T-helper 1 cell treated with Interleukin-12 subunit alpha and Interleukin-12 subunit beta and Interleukin-4 antibody, amounts not matched to agents 30 μg/mL and 1 μg/mL, for 36 hours (primary cell): ENCODE measurements at regions not wholly inside any gene's neighbourhood (a gene's known extent, or its start where the extent isn't known, plus 50 kb on each side); places are given as distances from the start of the nearest gene placed in this dataset.

Experiments
- H3K27ac Mint-ChIP-seq: one replicate; pipeline ENCODE4 v1.8.0; 2021; ENCODE audit warnings: mild to moderate bottlenecking, mixed read lengths
- H3K27me3 Mint-ChIP-seq: one replicate; pipeline ENCODE4 v1.8.0; 2021; ENCODE audit warnings: low read depth, mixed read lengths
- H3K36me3 Mint-ChIP-seq: one replicate; pipeline ENCODE4 v1.8.0; 2021; ENCODE audit warnings: low read depth, mixed read lengths
- H3K4me1 Mint-ChIP-seq: one replicate; pipeline ENCODE4 v1.8.0; 2021; ENCODE audit warnings: low read depth, mixed read lengths
- H3K4me3 Mint-ChIP-seq: one replicate; pipeline ENCODE4 v1.8.0; 2021; ENCODE audit warnings: mild to moderate bottlenecking, moderate library complexity, mixed read lengths
- H3K9me3 Mint-ChIP-seq: one replicate; pipeline ENCODE4 v1.8.0; 2021; ENCODE audit warnings: mixed read lengths

GRCh38 chr1:221171768-221172167 lies 292.5 kb downstream of the HLX start:
- H3K4me1 Mint-ChIP-seq: no peaks in the 10 kb centered on the region
- H3K36me3 Mint-ChIP-seq: no peaks in the 10 kb centered on the region
- no peak overlapping the region for H3K4me3 Mint-ChIP-seq
- peaks cover 7% of the 10 kb centered on the region for H3K9me3 Mint-ChIP-seq
- H3K27me3 Mint-ChIP-seq: no peaks in the 10 kb centered on the region
- H3K27ac Mint-ChIP-seq: no peak overlapping the region

DNA sequence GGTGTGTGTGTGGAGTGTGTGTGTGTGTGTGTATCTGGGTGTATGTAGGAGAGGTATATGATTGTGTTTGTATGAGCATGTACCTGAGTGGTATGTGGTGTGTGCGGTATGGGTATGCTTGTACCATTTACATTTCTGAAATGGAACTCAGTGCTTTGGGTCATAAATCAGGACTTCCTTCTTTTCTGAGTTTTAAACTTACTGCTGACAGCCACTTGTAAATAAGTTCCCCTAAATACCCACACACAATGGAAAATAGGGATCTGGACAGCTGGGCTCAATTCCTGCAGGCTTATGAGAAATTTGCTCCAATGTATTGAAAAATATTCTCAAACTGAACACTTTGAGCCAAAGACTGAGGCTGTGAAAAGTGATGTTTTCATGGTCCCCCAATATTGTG lies 293.6 kb downstream of the HLX start:
- H3K27me3 Mint-ChIP-seq: no peaks in the 10 kb centered on the region
- H3K9me3 Mint-ChIP-seq: peaks cover 7% of the 10 kb centered on the region
- H3K4me3 Mint-ChIP-seq: no peak overlapping the region
- H3K4me1 Mint-ChIP-seq: no peaks in the 10 kb centered on the region
- no peaks in the 10 kb centered on the region for H3K36me3 Mint-ChIP-seq
- no peak overlapping the region for H3K27ac Mint-ChIP-seq

GRCh38 chr1:221174330-221174993 lies 295.2 kb downstream of the HLX start:
- Mint-ChIP-seq H3K9me3 (peaks cover 7% of the 10 kb centered on the region), H3K27me3 (no peaks in the 10 kb centered on the region), H3K4me1 (no peaks in the 10 kb centered on the region), H3K27ac (no peak overlapping the region), H3K4me3 (no peak overlapping the region), H3K36me3 (no peaks in the 10 kb centered on the region)

DNA sequence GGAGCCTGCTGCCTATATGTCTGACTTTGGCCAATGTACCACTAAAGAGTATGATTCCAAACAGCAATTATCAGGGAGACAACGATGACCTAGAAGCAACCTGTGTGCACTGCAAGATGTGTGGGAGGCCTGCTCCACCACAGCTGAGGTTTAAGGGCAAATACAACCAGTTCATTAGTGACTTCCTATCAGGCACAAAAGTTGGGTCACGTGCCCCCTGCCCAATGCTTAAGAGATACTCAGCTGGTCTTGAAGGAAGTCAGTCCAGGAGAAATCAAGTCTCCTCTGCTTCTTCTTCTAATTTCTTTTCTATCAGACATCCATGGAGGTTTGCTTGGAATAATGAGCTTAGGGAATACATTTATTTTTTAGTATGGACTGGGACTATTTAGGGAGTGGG lies 296.0 kb downstream of the HLX start:
- Mint-ChIP-seq H3K27ac (no peak overlapping the region), H3K36me3 (no peaks in the 10 kb centered on the region), H3K4me1 (no peaks in the 10 kb centered on the region), H3K4me3 (no peak overlapping the region), H3K27me3 (no peaks in the 10 kb centered on the region), H3K9me3 (peaks cover 7% of the 10 kb centered on the region)

- H3K4me3 Mint-ChIP-seq: no peak overlapping the region
- no peaks in the 10 kb centered on the region for H3K4me1 Mint-ChIP-seq
- no peak overlapping the region for H3K27ac Mint-ChIP-seq
- H3K27me3 Mint-ChIP-seq: peaks cover 3% of the 10 kb centered on the region
- H3K9me3 Mint-ChIP-seq: no peaks in the 10 kb centered on the region
- H3K36me3 Mint-ChIP-seq: no peaks in the 10 kb centered on the region
Measured at GRCh38 chr1:221180704-221181368, 301.6 kb downstream of the HLX start.

DNA sequence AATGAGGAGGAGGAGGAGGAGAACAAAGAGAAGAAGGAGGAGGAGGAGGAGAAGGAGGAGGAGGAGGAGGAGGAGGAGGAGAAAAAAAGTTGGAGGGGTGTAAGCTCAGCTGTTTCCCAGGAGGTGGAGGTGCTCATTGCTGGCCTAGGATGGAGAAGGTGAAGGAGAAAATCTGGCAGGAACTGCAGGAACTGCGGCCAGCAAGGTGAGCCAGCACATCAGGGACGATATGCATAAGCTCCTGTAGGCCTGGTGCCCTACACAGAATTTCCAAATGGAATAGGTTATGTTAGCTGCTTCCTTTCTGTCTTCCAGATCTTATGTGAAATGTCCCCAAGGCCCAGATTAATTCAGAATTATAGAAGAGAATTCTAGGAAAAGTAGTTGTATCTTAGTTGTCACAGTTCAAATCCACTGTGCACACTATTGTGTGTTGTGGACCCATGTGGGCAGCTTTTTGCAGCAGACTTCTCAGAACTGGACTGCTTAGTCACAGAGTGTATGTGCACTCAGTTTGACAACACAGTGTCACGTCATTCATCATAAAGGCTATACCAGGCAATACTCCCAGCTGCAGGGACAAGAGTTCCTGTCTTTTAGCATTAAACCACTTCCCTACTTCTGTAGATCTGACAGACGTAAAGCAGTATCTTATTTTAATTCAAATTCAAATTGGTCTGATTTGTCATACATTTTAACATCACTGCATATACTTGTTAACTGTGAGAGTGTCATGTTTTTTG lies 303.7 kb downstream of the HLX start:
- Mint-ChIP-seq H3K27me3 (peaks cover 3% of the 10 kb centered on the region), H3K27ac (no peak overlapping the region), H3K9me3 (no peaks in the 10 kb centered on the region), H3K36me3 (no peaks in the 10 kb centered on the region), H3K4me3 (no peak overlapping the region), H3K4me1 (no peaks in the 10 kb centered on the region)

DNA sequence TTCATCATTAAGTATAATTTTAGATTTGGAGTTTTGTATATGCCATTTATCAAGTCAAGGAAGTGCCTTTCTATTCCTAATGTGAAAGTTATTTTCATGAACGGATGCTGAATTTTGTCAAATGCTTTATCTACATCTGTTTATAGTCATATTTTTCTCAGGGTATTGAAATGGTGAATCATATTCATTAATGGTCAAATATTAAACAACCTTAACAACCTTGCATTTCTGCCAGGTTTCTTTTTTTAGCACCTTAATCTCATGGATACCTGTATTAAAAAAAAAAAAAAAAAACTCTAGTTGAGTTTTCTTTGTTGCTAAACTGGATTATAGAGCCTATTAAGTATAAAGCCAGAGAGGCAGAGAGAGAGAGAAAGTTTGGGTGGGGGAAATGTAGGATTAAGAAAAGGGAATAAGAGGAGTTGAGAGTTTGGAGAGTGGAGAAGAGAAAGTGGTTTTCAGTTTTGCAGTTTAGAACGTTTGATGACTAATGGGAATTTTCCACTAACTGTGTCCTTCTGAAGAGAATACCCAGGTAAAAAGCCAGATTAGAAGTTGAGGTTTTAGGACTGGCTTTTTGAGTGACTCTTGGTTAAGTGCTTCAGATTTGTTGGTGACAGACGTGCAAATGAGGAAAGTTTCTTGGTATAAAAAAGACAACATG lies 305.0 kb downstream of the HLX start:
- Mint-ChIP-seq H3K36me3 (no peaks in the 10 kb centered on the region), H3K27me3 (peaks cover 3% of the 10 kb centered on the region), H3K9me3 (no peaks in the 10 kb centered on the region), H3K27ac (no peak overlapping the region), H3K4me1 (no peaks in the 10 kb centered on the region), H3K4me3 (no peak overlapping the region)

DNA sequence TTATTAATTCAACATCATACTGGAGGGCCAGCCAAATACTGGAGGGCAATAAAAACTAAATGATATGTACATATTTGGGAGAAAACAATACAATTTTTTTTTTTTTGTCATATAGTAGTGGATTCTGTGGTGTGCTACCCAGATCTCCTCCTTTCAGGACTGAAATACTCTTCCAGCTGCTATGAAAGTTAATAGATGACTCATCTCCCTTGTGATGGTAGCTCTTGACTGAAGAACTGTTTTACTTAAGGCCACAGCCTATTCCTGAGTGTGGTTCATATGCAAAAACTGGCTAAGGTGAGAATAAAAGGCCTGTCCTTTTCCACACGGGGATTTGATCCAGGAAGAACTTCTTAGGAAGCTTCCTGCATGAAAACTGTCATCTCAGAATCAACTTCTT lies 307.9 kb downstream of the HLX start:
- no peaks in the 10 kb centered on the region for H3K36me3 Mint-ChIP-seq
- H3K4me1 Mint-ChIP-seq: no peaks in the 10 kb centered on the region
- peaks cover 3% of the 10 kb centered on the region for H3K27me3 Mint-ChIP-seq
- no peak overlapping the region for H3K27ac Mint-ChIP-seq
- H3K9me3 Mint-ChIP-seq: no peaks in the 10 kb centered on the region
- H3K4me3 Mint-ChIP-seq: no peak overlapping the region

- Mint-ChIP-seq H3K27ac (no peak overlapping the region), H3K9me3 (no peaks in the 10 kb centered on the region), H3K4me1 (no peaks in the 10 kb centered on the region), H3K4me3 (no peak overlapping the region), H3K36me3 (no peaks in the 10 kb centered on the region), H3K27me3 (no peaks in the 10 kb centered on the region)
Measured at GRCh38 chr1:221188458-221188857, 309.2 kb downstream of the HLX start.

DNA sequence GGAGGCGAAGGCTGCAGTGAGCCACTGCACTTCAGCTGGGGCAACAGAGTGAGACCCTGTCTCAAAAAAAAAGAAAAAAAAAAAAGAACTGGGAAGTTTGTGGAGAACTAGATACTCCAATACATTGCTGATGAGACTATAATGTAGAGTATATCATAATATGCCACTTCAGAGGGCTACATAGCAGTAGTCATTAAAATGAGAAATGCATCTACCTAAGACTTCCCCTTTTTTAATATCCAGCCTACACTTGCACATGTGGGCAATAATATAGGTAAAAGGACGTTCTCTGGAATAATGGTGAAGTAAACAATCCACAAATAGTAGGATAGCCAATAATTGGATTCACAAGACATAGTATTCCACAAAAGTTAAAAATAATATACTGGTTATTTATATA lies 311.0 kb downstream of the HLX start:
- H3K9me3 Mint-ChIP-seq: no peaks in the 10 kb centered on the region
- no peaks in the 10 kb centered on the region for H3K36me3 Mint-ChIP-seq
- no peak overlapping the region for H3K27ac Mint-ChIP-seq

DNA sequence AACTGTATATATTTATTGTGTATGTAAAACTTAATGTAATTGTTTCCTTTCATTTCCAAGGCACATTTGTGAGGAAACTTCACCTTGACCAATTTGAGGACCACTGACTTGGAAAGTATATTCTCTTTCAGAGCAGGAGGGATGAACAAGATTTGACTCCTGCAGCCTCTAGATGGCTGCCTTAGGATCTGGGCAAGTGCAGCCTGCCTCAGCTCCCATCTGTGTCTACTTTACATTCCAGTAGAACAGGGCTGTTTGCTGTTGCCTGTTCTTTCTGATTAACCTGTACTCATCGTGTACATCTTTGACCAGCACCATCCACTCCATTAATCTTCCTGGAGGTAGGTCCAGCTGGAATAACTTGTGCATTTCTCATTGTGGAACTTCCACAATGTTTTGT lies 312.8 kb downstream of the HLX start:
- Mint-ChIP-seq H3K27ac (no peak overlapping the region), H3K27me3 (no peaks in the 10 kb centered on the region), H3K9me3 (no peaks in the 10 kb centered on the region)

More for the DNA sequence above, 311.0 kb downstream of the HLX start:
- Mint-ChIP-seq H3K27me3 (no peaks in the 10 kb centered on the region), H3K4me1 (no peaks in the 10 kb centered on the region), H3K4me3 (no peak overlapping the region)

GRCh38 chr1:221200464-221200863 lies 321.2 kb downstream of the HLX start:
- no peaks in the 10 kb centered on the region for H3K9me3 Mint-ChIP-seq
- H3K4me1 Mint-ChIP-seq: peaks cover 2% of the 10 kb centered on the region
- no peaks in the 10 kb centered on the region for H3K27me3 Mint-ChIP-seq
- no peak overlapping the region for H3K27ac Mint-ChIP-seq
- H3K4me3 Mint-ChIP-seq: no peak overlapping the region
- H3K36me3 Mint-ChIP-seq: no peaks in the 10 kb centered on the region

More for the DNA sequence above, 312.8 kb downstream of the HLX start:
- no peak overlapping the region for H3K4me3 Mint-ChIP-seq
- no peaks in the 10 kb centered on the region for H3K4me1 Mint-ChIP-seq
- H3K36me3 Mint-ChIP-seq: no peaks in the 10 kb centered on the region

DNA sequence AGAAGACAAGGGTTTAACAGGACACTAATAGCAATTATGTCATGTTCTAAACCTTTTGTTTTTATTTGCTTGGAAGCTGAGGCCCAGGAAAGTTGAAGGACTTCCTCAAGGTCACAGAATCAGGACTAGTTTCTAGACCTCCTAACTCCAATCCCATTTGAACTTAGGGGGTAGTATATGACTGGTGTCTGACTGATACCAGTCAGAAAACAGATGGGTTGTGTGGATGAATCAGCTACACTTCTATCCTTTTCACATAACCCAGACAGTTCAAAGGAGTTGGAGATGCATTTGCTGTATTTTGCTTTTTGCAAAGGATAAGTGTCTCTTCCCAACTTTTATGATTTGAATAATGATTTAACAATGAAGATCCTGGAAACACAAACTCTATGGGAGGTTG lies 322.5 kb downstream of the HLX start:
- Mint-ChIP-seq H3K27ac (no peak overlapping the region), H3K27me3 (no peaks in the 10 kb centered on the region), H3K36me3 (no peaks in the 10 kb centered on the region), H3K4me3 (no peak overlapping the region), H3K9me3 (no peaks in the 10 kb centered on the region), H3K4me1 (peaks cover 2% of the 10 kb centered on the region)

- peaks cover 2% of the 10 kb centered on the region for H3K4me1 Mint-ChIP-seq
- H3K27ac Mint-ChIP-seq: no peak overlapping the region
- H3K4me3 Mint-ChIP-seq: no peak overlapping the region
- no peaks in the 10 kb centered on the region for H3K9me3 Mint-ChIP-seq
- no peaks in the 10 kb centered on the region for H3K27me3 Mint-ChIP-seq
- no peaks in the 10 kb centered on the region for H3K36me3 Mint-ChIP-seq
Measured at GRCh38 chr1:221203224-221204054, 324.2 kb downstream of the HLX start.
